ENCODE measurements at regions not wholly inside any gene's neighbourhood (a gene's known extent, or its start where the extent isn't known, plus 50 kb on each side); places are given as distances from the start of the nearest gene placed in this dataset.

GRCh38 chr2:12105180-12105579 is 358.7 kb downstream of the LPIN1 start:
- no peaks in the 10 kb centered on the region for H3K36me3 Mint-ChIP-seq
- no peak for TF ChIP-seq CTCF (conservative IDR thresholded peaks at IDR 0.05)
- no peaks in the 10 kb centered on the region for H3K9me3 Mint-ChIP-seq
- H3K4me1 Mint-ChIP-seq (ENCODE audit: unreplicated experiment), result peaks cover 10% of the 10 kb centered on the region
- no peak overlapping the region for H3K27ac Mint-ChIP-seq
- no peak overlapping the region for H3K4me3 Mint-ChIP-seq
- H3K27me3 Mint-ChIP-seq, result no peaks in the 10 kb centered on the region
- DNase-seq (ENCODE audit: extremely low spot score, unreplicated experiment), result no peak

DNA sequence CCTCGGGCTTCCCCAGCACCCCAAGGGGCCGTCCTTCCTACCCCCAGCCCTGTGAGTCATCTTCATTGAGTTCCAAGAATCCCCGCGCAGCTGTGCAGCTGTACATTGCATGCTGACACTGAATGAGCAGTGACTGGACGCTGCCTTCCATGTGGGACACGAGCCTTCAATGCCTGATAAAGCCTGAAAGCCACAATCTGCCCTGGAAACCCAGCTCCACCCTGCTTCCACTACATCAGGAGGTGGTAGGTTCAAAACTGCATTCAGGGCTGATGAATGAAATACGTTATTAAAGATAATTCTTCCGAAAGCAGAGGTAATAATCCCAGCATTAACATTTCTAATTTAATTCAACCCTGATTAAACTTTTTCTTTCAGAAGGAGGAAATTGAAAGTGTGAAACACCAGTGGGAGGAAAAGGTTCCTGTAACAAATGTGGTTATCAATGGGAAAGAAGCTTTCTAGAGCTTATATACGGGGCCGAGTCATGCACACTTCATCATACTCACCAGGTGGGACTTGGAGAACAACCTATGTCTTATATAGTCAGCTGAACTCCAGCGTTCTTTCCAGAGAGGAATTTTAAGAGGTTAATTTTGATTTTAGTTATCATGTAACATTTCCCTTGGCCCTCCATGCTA is 360.1 kb downstream of the LPIN1 start:
- TF ChIP-seq CTCF (conservative IDR thresholded peaks at IDR 0.05), result no peak
- Mint-ChIP-seq H3K4me3 (no peak overlapping the region), H3K27me3 (no peaks in the 10 kb centered on the region), H3K4me1 (ENCODE audit: unreplicated experiment) (peaks cover 13% of the 10 kb centered on the region), H3K27ac (no peak overlapping the region), H3K36me3 (no peaks in the 10 kb centered on the region), H3K9me3 (no peaks in the 10 kb centered on the region)
- DNase-seq (ENCODE audit: extremely low spot score, unreplicated experiment), result no peak

DNA sequence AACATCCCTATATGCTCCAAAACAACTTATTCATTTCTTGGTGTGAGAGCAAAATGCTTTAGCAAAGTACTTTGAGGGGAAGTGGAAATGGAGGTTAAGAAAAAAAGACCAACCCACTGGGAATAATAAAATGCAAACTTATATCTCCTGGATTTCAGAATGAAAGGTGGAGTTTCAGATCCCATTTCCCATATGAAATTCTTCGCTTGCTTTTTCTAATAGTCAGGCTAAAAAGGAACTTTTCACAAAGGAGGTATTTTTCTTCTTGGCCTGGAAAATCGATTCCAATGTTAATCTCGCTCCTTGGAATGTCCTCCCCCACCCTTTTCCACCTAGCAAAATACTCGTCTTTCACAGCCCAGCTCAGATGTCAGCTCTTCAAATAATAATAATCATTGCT is 360.9 kb downstream of the LPIN1 start:
- DNase-seq (ENCODE audit: extremely low spot score, unreplicated experiment), result no peak
- Mint-ChIP-seq H3K36me3 (no peaks in the 10 kb centered on the region), H3K4me1 (ENCODE audit: unreplicated experiment) (peaks cover 13% of the 10 kb centered on the region), H3K9me3 (no peaks in the 10 kb centered on the region), H3K27ac (no peak overlapping the region), H3K27me3 (no peaks in the 10 kb centered on the region), H3K4me3 (no peak overlapping the region)
- no peak for TF ChIP-seq CTCF (conservative IDR thresholded peaks at IDR 0.05)

DNA sequence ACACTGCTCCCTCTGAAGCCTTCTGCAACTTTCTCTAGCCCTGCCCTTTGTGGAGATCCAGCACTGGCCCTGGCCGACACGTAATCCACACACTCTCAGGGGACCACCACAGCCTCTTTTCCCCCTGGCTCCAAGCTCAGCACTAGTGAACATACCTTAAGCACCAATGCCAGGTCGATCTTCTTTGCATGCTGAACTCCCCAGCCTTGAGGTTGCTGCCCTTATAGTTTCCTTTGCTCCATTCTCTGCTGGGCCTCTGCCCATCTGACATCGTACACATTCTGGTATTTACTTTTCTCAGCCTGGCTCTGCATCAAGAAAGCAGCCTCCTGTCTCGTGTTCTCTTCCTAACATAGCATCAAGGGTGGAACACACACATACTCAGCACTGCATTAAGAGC is 361.5 kb downstream of the LPIN1 start:
- no peaks in the 10 kb centered on the region for H3K27me3 Mint-ChIP-seq
- no peak for TF ChIP-seq CTCF (conservative IDR thresholded peaks at IDR 0.05)
- H3K4me1 Mint-ChIP-seq (ENCODE audit: unreplicated experiment), result peaks cover 13% of the 10 kb centered on the region
- no peak overlapping the region for H3K27ac Mint-ChIP-seq
- DNase-seq (ENCODE audit: extremely low spot score, unreplicated experiment), result no peak
- no peak overlapping the region for H3K4me3 Mint-ChIP-seq
- H3K9me3 Mint-ChIP-seq, result no peaks in the 10 kb centered on the region
- no peaks in the 10 kb centered on the region for H3K36me3 Mint-ChIP-seq

- Mint-ChIP-seq H3K9me3 (no peaks in the 10 kb centered on the region), H3K27ac (no peak overlapping the region), H3K4me1 (ENCODE audit: unreplicated experiment) (peaks cover 13% of the 10 kb centered on the region), H3K27me3 (no peaks in the 10 kb centered on the region), H3K36me3 (no peaks in the 10 kb centered on the region), H3K4me3 (no peak overlapping the region)
- TF ChIP-seq CTCF (conservative IDR thresholded peaks at IDR 0.05), result no peak
- DNase-seq (ENCODE audit: extremely low spot score, unreplicated experiment), result no peak
Measured at GRCh38 chr2:12109363-12110017, 363.1 kb downstream of the LPIN1 start.
